Liver (tissue), 8 donors: ENCODE measurements at regions not wholly inside any gene's neighbourhood (a gene's known extent, or its start where the extent isn't known, plus 50 kb on each side); places are given as distances from the start of the nearest gene placed in this dataset.

ENCODE experiments used
- DNase-seq: peaks from one replicate; pipeline ENCODE4 v3.0.0-alpha.2; 2017; ENCODE audit warnings: low spot score
- H3K27ac ChIP-seq, 2 donors: one replicate each; pipeline ENCODE4 v1.7.0; 2013; ENCODE audit warnings: inconsistent platforms in 2 of 2, low read length in 2 of 2, control low read depth in 1 of 2, low read depth in 1 of 2, mild to moderate bottlenecking in 1 of 2
- H3K27me3 ChIP-seq, 4 donors: one replicate each; pipeline versions ENCODE4 v1.6.1 to v1.7.0; 2013; ENCODE audit warnings: low read length in 3 of 4, inconsistent platforms in 1 of 4, mild to moderate bottlenecking in 1 of 4, moderate library complexity in 1 of 4; ENCODE audit not compliant: control insufficient read depth in 4 of 4, insufficient read depth in 4 of 4
- H3K36me3 ChIP-seq, 4 donors: one replicate each; pipeline versions ENCODE4 v1.6.1 to v1.7.0; 2013; ENCODE audit warnings: low read length in 3 of 4, mild to moderate bottlenecking in 3 of 4, low read depth in 1 of 4, moderate library complexity in 1 of 4; ENCODE audit not compliant: control insufficient read depth in 4 of 4, insufficient read depth in 3 of 4
- H3K4me1 ChIP-seq, 4 donors: one replicate each; pipeline versions ENCODE4 v1.6.1 to v1.7.0; 2013; ENCODE audit warnings: low read length in 3 of 4, mild to moderate bottlenecking in 3 of 4, moderate library complexity in 1 of 4; ENCODE audit not compliant: control insufficient read depth in 4 of 4, insufficient read depth in 4 of 4
- H3K4me3 ChIP-seq, 3 donors: one replicate each; pipeline versions ENCODE4 v1.6.1 to v1.7.0; 2013; ENCODE audit warnings: low read length in 3 of 3, control low read depth in 1 of 3, low read depth in 1 of 3, mild to moderate bottlenecking in 1 of 3
- H3K9ac ChIP-seq, 2 donors: one replicate each; pipeline ENCODE4 v1.7.0; 2013; ENCODE audit warnings: low read length in 2 of 2, mild to moderate bottlenecking in 2 of 2, moderate library complexity in 2 of 2, control low read depth in 1 of 2, low read depth in 1 of 2
- H3K9me3 ChIP-seq, 4 donors: one replicate each; pipeline versions ENCODE4 v1.6.1 to v1.7.0; 2013; ENCODE audit warnings: low read length in 3 of 4; ENCODE audit not compliant: control insufficient read depth in 4 of 4
- EGR1 ChIP-seq, 2 donors: IDR thresholded peaks; 2 replicates each; pipeline ENCODE4 v1.6.1; 2016 to 2018; ENCODE audit warnings: antibody characterized with exemption in 2 of 2, low read depth in 2 of 2
- FOXA1 ChIP-seq: IDR thresholded peaks from 2 replicates; pipeline ENCODE4 v1.6.1; 2016; ENCODE audit warnings: antibody characterized with exemption
- FOXA2 ChIP-seq: IDR thresholded peaks from 2 replicates; pipeline ENCODE4 v1.6.1; 2016; ENCODE audit warnings: antibody characterized with exemption
- GABPA ChIP-seq, 2 donors: IDR thresholded peaks in 1 of 2; conservative IDR thresholded peaks in 1 of 2; 2 replicates each; pipeline ENCODE4 v1.6.1; 2016; ENCODE audit warnings: antibody characterized with exemption in 2 of 2, mild to moderate bottlenecking in 1 of 2, moderate library complexity in 1 of 2
- HNF4A ChIP-seq, 2 donors: conservative IDR thresholded peaks; 2 replicates each; pipeline ENCODE4 v1.6.1; 2016; ENCODE audit warnings: antibody characterized with exemption in 2 of 2, mild to moderate bottlenecking in 2 of 2
- HNF4G ChIP-seq: IDR thresholded peaks from 2 replicates; pipeline ENCODE4 v1.6.1; 2016; ENCODE audit warnings: antibody characterized with exemption
- JUND ChIP-seq, 2 donors: IDR thresholded peaks; 2 replicates each; pipeline ENCODE4 v1.6.1; 2016; ENCODE audit warnings: antibody characterized with exemption in 2 of 2
- NR2F2 ChIP-seq: IDR thresholded peaks from 2 replicates; pipeline ENCODE4 v1.6.1; 2016; ENCODE audit warnings: antibody characterized with exemption
- RAD21 ChIP-seq, 2 donors: IDR thresholded peaks; 2 replicates each; pipeline ENCODE4 v1.6.1; 2016; ENCODE audit warnings: antibody characterized with exemption in 2 of 2, mild to moderate bottlenecking in 2 of 2
- SP1 ChIP-seq: IDR thresholded peaks from 2 replicates; pipeline ENCODE4 v1.6.1; 2018; ENCODE audit warnings: antibody characterized with exemption, mild to moderate bottlenecking
- TAF1 ChIP-seq: conservative IDR thresholded peaks from 2 replicates; pipeline ENCODE4 v1.6.1; 2016; ENCODE audit warnings: antibody characterized with exemption, mild to moderate bottlenecking
- YY1 ChIP-seq: IDR thresholded peaks from 2 replicates; pipeline ENCODE4 v1.6.1; 2016; ENCODE audit warnings: antibody characterized with exemption, mild to moderate bottlenecking
- WGBS: extraction: QIAGEN DNeasy Blood & Tissue Kit; methylation state at CpG from one replicate; pipeline ENCODE4 v1.1.7; 2013; 5-methylcytosine and 5-hydroxymethylcytosine counted together
- TF ChIP-seq, protein P1 (sequence below): IDR thresholded peaks from 2 replicates; pipeline ENCODE4 v1.6.1; 2016; ENCODE audit warnings: antibody characterized with exemption, mild to moderate bottlenecking
- TF ChIP-seq, protein P2 (sequence below): IDR thresholded peaks from 2 replicates; pipeline ENCODE4 v1.6.1; 2016; ENCODE audit warnings: antibody characterized with exemption
- TF ChIP-seq, protein P3 (sequence below): IDR thresholded peaks from 2 replicates; pipeline ENCODE4 v1.6.1; 2016; ENCODE audit warnings: antibody characterized with exemption
- TF ChIP-seq, protein P4 (sequence below): IDR thresholded peaks from 2 replicates; pipeline ENCODE4 v1.6.1; 2016; ENCODE audit warnings: antibody characterized with exemption
- TF ChIP-seq, protein P5 (sequence below): fragments of 150-350 bp; IDR thresholded peaks from 2 replicates; pipeline ENCODE4 v1.5.1; 2017; ENCODE audit warnings: improper control_type of control experiment, low read depth, low read length; ENCODE audit not compliant: missing input control
- donor health status: healthy.
- donor health status: healthy.
- donor health status: healthy.
- donor health status: healthy.
- donor health status: healthy.

DNA sequence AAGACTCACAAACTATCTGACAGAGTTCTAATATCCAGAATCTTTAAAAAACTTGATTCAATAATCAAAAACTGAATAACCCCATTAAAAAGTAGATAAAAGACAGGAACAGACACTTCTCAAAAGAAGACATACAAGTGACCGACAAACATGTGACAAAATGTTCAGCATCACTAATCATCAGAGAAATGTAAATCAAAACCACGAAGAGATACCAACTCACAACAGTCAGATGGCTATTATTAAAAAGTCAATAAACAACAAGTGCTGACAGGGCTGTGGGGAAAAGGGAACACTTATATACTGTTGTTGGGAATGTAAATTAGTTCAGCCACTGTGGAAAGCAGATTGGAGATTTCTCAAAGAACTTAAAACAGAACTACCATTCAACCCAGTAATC lies 138.1 kb upstream of the RASGEF1B start:
- no peak overlapping the region for H3K4me3 ChIP-seq
- H3K9ac ChIP-seq, result no peak overlapping the region
- H3K9me3 ChIP-seq, result no peaks in the 10 kb centered on the region
- TF ChIP-seq SP1, result no peak
- TF ChIP-seq FOXA2, result no peak
- TF ChIP-seq GABPA (IDR thresholded peaks at IDR 0.05 in 1 of 2, conservative IDR thresholded peaks at IDR 0.05 in 1 of 2), result no peak
- TF ChIP-seq RAD21 (IDR thresholded peaks at IDR 0.05), result no peak
- no peak for TF ChIP-seq JUND (IDR thresholded peaks at IDR 0.05)
- no peak for TF ChIP-seq TAF1
- TF ChIP-seq YY1, result no peak
- TF ChIP-seq, protein P1, sequence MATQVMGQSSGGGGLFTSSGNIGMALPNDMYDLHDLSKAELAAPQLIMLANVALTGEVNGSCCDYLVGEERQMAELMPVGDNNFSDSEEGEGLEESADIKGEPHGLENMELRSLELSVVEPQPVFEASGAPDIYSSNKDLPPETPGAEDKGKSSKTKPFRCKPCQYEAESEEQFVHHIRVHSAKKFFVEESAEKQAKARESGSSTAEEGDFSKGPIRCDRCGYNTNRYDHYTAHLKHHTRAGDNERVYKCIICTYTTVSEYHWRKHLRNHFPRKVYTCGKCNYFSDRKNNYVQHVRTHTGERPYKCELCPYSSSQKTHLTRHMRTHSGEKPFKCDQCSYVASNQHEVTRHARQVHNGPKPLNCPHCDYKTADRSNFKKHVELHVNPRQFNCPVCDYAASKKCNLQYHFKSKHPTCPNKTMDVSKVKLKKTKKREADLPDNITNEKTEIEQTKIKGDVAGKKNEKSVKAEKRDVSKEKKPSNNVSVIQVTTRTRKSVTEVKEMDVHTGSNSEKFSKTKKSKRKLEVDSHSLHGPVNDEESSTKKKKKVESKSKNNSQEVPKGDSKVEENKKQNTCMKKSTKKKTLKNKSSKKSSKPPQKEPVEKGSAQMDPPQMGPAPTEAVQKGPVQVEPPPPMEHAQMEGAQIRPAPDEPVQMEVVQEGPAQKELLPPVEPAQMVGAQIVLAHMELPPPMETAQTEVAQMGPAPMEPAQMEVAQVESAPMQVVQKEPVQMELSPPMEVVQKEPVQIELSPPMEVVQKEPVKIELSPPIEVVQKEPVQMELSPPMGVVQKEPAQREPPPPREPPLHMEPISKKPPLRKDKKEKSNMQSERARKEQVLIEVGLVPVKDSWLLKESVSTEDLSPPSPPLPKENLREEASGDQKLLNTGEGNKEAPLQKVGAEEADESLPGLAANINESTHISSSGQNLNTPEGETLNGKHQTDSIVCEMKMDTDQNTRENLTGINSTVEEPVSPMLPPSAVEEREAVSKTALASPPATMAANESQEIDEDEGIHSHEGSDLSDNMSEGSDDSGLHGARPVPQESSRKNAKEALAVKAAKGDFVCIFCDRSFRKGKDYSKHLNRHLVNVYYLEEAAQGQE, result no peak
- TF ChIP-seq, protein P2, sequence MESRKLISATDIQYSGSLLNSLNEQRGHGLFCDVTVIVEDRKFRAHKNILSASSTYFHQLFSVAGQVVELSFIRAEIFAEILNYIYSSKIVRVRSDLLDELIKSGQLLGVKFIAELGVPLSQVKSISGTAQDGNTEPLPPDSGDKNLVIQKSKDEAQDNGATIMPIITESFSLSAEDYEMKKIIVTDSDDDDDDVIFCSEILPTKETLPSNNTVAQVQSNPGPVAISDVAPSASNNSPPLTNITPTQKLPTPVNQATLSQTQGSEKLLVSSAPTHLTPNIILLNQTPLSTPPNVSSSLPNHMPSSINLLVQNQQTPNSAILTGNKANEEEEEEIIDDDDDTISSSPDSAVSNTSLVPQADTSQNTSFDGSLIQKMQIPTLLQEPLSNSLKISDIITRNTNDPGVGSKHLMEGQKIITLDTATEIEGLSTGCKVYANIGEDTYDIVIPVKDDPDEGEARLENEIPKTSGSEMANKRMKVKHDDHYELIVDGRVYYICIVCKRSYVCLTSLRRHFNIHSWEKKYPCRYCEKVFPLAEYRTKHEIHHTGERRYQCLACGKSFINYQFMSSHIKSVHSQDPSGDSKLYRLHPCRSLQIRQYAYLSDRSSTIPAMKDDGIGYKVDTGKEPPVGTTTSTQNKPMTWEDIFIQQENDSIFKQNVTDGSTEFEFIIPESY, result no peak
- TF ChIP-seq, protein P3, sequence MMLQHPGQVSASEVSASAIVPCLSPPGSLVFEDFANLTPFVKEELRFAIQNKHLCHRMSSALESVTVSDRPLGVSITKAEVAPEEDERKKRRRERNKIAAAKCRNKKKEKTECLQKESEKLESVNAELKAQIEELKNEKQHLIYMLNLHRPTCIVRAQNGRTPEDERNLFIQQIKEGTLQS, result no peak
- TF ChIP-seq, protein P4, sequence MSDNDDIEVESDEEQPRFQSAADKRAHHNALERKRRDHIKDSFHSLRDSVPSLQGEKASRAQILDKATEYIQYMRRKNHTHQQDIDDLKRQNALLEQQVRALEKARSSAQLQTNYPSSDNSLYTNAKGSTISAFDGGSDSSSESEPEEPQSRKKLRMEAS, result no peak
- no peak for TF ChIP-seq NR2F2
- TF ChIP-seq HNF4G, result no peak
- TF ChIP-seq, protein P5, sequence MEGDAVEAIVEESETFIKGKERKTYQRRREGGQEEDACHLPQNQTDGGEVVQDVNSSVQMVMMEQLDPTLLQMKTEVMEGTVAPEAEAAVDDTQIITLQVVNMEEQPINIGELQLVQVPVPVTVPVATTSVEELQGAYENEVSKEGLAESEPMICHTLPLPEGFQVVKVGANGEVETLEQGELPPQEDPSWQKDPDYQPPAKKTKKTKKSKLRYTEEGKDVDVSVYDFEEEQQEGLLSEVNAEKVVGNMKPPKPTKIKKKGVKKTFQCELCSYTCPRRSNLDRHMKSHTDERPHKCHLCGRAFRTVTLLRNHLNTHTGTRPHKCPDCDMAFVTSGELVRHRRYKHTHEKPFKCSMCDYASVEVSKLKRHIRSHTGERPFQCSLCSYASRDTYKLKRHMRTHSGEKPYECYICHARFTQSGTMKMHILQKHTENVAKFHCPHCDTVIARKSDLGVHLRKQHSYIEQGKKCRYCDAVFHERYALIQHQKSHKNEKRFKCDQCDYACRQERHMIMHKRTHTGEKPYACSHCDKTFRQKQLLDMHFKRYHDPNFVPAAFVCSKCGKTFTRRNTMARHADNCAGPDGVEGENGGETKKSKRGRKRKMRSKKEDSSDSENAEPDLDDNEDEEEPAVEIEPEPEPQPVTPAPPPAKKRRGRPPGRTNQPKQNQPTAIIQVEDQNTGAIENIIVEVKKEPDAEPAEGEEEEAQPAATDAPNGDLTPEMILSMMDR, result no peak
- no peak for TF ChIP-seq FOXA1
- TF ChIP-seq EGR1 (IDR thresholded peaks at IDR 0.05; ENCODE audit: low read depth in 2 of 2), result no peak
- no peak for TF ChIP-seq HNF4A (conservative IDR thresholded peaks at IDR 0.05)
- no peaks in the 10 kb centered on the region for H3K4me1 ChIP-seq
- H3K36me3 ChIP-seq, result no peaks in the 10 kb centered on the region
- WGBS, result 90% methylated on average over 2 of the region's 2 CpGs
- DNase-seq, result no peak
- no peaks in the 10 kb centered on the region for H3K27me3 ChIP-seq
- H3K27ac ChIP-seq, result no peak overlapping the region

DNA sequence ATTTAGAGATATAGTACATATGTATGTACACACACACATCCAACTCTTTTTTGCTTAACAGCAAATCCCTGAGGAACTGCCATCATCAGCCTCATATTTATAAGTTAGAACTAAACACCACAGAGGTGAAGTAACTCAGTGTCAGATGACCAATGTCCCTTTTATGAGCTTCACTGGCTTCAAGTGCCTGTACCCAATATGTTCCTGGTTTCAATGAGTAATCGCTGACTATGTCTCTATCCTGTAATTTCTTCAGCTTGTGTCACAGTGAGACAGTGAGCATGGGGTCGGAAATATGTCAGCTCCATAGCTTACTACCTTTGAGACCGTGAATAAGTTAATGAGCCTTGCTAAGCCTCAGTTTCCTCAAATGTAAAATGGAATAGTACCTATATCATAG lies 136.2 kb upstream of the RASGEF1B start:
- H3K4me3 ChIP-seq, result no peak overlapping the region
- DNase-seq, result no peak
- no peaks in the 10 kb centered on the region for H3K27me3 ChIP-seq
- 95% methylated on average over 3 of the region's 3 CpGs for WGBS
- TF ChIP-seq SP1 (no peak), FOXA1 (no peak)
- H3K9ac ChIP-seq, result no peak overlapping the region
- no peaks in the 10 kb centered on the region for H3K4me1 ChIP-seq
- no peak overlapping the region for H3K27ac ChIP-seq
- H3K9me3 ChIP-seq, result no peaks in the 10 kb centered on the region
- H3K36me3 ChIP-seq, result no peaks in the 10 kb centered on the region
